Heart left ventricle (tissue), 13 donors: ENCODE measurements at regions not wholly inside any gene's neighbourhood (a gene's known extent, or its start where the extent isn't known, plus 50 kb on each side); places are given as distances from the start of the nearest gene placed in this dataset.

ENCODE experiments used
- POLR2A ChIP-seq, 2 donors: fragments of 450-650 bp; IDR thresholded peaks; one replicate each; pipeline ENCODE4 v1.6.1; 2017; ENCODE audit warnings: antibody characterized with exemption in 2 of 2, mild to moderate bottlenecking in 2 of 2, moderate library complexity in 2 of 2
- TF ChIP-seq, protein P1 (sequence below), 12 donors: fragments of 200-600 bp; sonication (generic) in 4 of 12; IDR thresholded peaks; one replicate each; pipeline versions ENCODE4 v1.5.0 to v1.8.0; 2018 to 2022; ENCODE audit warnings: antibody characterized with exemption in 12 of 12, mild to moderate bottlenecking in 5 of 12
- donor health status: ischemic (EF 13 %, LVEDD 7.1; RV severe dilation, severe dysfunction).
- donor health status: DM: no; HTN: yes; CAD: no.
- donor health status: DM: no; HTN: no; CAD: no.
- donor health status: ischemic (EF 25% LVEDD 6.9; RV normal size, moderate dysfunction).
- donor health status: ischemic (EF 25% LVEDD 5.7; RV mildly dilated, moderate dysfunction).
- donor health status: ischemic (EF 35%, LVEDD 5.7; RV mildly dilated, moderate dysfunction).
- donor health status: nonischemic (EF 11% LVEDD 7.7; RV severe dilation, severe dysfunction).
- donor health status: DM: yes; HTN: yes; CAD: no.
- donor health status: PGD.
- donor health status: ischemic (EF 29% LVEDD 5.4; RV normal size, mild dysfunction).
- donor health status: nonischemic (EF 23%, LVEDD 6.1; RV moderate dilation, normal function).

DNA sequence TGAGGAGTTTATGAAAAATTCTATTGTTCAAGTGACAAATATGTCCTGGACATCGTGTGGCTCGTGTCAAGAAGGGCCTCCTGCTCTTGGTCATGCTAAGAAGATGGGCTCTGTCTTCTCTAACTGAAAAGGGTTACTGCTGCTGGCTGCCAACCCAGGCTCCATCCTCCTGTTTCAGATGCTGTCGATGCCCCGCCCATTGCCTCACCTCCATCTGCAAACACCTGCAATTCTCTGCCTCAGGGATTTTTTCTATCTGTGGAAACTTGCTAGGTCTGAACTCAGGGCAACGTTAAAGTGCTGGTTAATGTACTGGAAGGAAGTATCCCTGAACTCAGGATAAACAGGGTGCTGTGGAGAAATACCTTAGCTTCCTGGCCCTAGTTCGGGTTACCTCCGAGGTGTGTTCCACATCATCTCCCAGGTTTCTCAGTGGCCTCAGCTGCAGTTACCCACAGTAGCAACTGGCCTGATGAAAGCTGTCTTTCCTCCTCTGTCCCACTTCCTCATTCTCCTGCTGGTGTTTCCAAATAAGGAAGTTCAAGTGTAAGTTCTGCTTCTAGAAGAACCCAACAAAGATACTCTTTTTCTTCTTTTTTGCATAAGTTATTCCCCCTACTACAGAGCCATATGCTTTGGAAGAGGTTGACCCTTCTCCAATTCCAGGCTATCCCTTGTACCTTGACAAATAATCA, 151.7 kb upstream of the SMIM23 start:
- no peak for TF ChIP-seq POLR2A (IDR thresholded peaks at IDR 0.05)
- TF ChIP-seq, protein P1, sequence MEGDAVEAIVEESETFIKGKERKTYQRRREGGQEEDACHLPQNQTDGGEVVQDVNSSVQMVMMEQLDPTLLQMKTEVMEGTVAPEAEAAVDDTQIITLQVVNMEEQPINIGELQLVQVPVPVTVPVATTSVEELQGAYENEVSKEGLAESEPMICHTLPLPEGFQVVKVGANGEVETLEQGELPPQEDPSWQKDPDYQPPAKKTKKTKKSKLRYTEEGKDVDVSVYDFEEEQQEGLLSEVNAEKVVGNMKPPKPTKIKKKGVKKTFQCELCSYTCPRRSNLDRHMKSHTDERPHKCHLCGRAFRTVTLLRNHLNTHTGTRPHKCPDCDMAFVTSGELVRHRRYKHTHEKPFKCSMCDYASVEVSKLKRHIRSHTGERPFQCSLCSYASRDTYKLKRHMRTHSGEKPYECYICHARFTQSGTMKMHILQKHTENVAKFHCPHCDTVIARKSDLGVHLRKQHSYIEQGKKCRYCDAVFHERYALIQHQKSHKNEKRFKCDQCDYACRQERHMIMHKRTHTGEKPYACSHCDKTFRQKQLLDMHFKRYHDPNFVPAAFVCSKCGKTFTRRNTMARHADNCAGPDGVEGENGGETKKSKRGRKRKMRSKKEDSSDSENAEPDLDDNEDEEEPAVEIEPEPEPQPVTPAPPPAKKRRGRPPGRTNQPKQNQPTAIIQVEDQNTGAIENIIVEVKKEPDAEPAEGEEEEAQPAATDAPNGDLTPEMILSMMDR (IDR thresholded peaks at IDR 0.05), result no peak
